ENCODE measurements at regions not wholly inside any gene's neighbourhood (a gene's known extent, or its start where the extent isn't known, plus 50 kb on each side); places are given as distances from the start of the nearest gene placed in this dataset.

- H4K8ac ChIP-seq (replicated peaks; ENCODE audit: insufficient read length, low read depth, low read length), result no peak overlapping the region
- no peak overlapping the region for H4K91ac ChIP-seq (ENCODE audit: insufficient read length, low read depth, low read length)
- Mint-ChIP-seq H3K4me1 (peaks cover 18 to 27% of the 10 kb centered on the region in 2 experiments), H3K36me3 (ENCODE audit: insufficient read depth in 1 of 3, low read depth in 3 of 3) (peaks cover 0 to 2% (median 0%) of the 10 kb centered on the region in 3 experiments; a peak in 1 of 7 replicates), H3K4me3 (peak overlapping the region in 1 of 2 experiments; percentile 50; a peak in 1 of 5 replicates), H3K27ac (no peak overlapping the region), H3K9me3 (no peaks in the 10 kb centered on the region; a peak in 1 of 5 replicates), H3K27me3 (ENCODE audit: low read depth) (peaks cover 4% of the 10 kb centered on the region)
- WGBS (ENCODE audit: extremely low coverage, insufficient read length, low lambda C conversion rate), result no CpG with 5 or more reads among the region's 4 CpGs
- no peak overlapping the region for H3K9ac ChIP-seq (ENCODE audit: extremely low read depth, insufficient read length, low read length)
- no peak overlapping the region for H4K5ac ChIP-seq (ENCODE audit: insufficient read length, low read depth, low read length)
- no peaks in the 10 kb centered on the region for H3K79me1 ChIP-seq (ENCODE audit: insufficient read depth, low read depth, low read length, poor library complexity, severe bottlenecking)
- H3K14ac ChIP-seq (ENCODE audit: insufficient read depth, low read length), result no peak overlapping the region
- no peak overlapping the region for H3K18ac ChIP-seq (ENCODE audit: insufficient read length, low read depth, low read length)
- no peaks in the 10 kb centered on the region for H3K27me3 ChIP-seq (ENCODE audit: insufficient read depth, low read length)
- no peak overlapping the region for H2BK120ac ChIP-seq (ENCODE audit: low read depth, low read length, poor library complexity, severe bottlenecking)
- peaks cover 10% of the 10 kb centered on the region for H3K23me2 ChIP-seq (ENCODE audit: insufficient read length, low read depth, low read length, poor library complexity, severe bottlenecking)
- no peak overlapping the region for H3K56ac ChIP-seq (ENCODE audit: insufficient read length, low read depth, low read length)
- no peaks in the 10 kb centered on the region; the same call in 1 of the 2 replicates for H3K4me1 ChIP-seq (ENCODE audit: insufficient read depth, low read length)
- no peak overlapping the region for H3K27ac ChIP-seq (ENCODE audit: insufficient read length, low read depth, low read length)
- H3K4ac ChIP-seq (ENCODE audit: low read depth, low read length), result no peak overlapping the region
- H2AFZ ChIP-seq (ENCODE audit: low read length), result no peak overlapping the region
- no peaks in the 10 kb centered on the region for H3K9me3 ChIP-seq (ENCODE audit: control insufficient read depth, low read depth, low read length)
- H2BK5ac ChIP-seq (ENCODE audit: insufficient read length, low read length), result no peak overlapping the region
- H3K4me2 ChIP-seq (ENCODE audit: insufficient read depth, insufficient read length, low read length), result no peak overlapping the region
- DNase-seq, result no peak
- no peaks in the 10 kb centered on the region for H4K20me1 ChIP-seq (ENCODE audit: control insufficient read depth, insufficient read depth, insufficient read length)
- H2BK20ac ChIP-seq (ENCODE audit: low read depth, low read length, poor library complexity, severe bottlenecking), result no peak overlapping the region
- H3K79me2 ChIP-seq (ENCODE audit: insufficient read depth, low read length), result no peaks in the 10 kb centered on the region
- H2AK5ac ChIP-seq (ENCODE audit: insufficient read length, low read length), result no peak overlapping the region
- no peak for TF ChIP-seq CTCF (conservative IDR thresholded peaks at IDR 0.05)
- H2BK12ac ChIP-seq (ENCODE audit: insufficient read length, low read depth, low read length), result no peak overlapping the region
- H3T11ph ChIP-seq (ENCODE audit: low read length), result no peak overlapping the region
- no peak overlapping the region for H3K23ac ChIP-seq (ENCODE audit: insufficient read length, low read depth, low read length)
- H2BK15ac ChIP-seq (ENCODE audit: low read depth, low read length), result no peak overlapping the region
Observed at GRCh38 chr6:27128311-27129094, 119.0 kb upstream of the PRSS16 start.
